ENCODE measurements at regions not wholly inside any gene's neighbourhood (a gene's known extent, or its start where the extent isn't known, plus 50 kb on each side); places are given as distances from the start of the nearest gene placed in this dataset.
"Not testable (repeated sequence)": the region's sequence is repeated elsewhere in the genome, so short reads cannot be mapped to it uniquely, and the experiment has no call there.

- peak; percentile 40 for DNase-seq (ENCODE audit: low read depth)
- Histone ChIP-seq H3K4me3 (ENCODE audit: low read length) (no peak overlapping the region), H3K9ac (ENCODE audit: low read length) (no peak overlapping the region), H3K4me1 (ENCODE audit: control insufficient read depth, insufficient read depth, low read length) (no peaks in the 10 kb centered on the region), H3K36me3 (ENCODE audit: control insufficient read depth, insufficient read depth, low read length, severe bottlenecking) (no peaks in the 10 kb centered on the region), H3K9me3 (ENCODE audit: control insufficient read depth, low read length) (peaks cover under 1% of the 10 kb centered on the region), H3K27me3 (replicated peaks; ENCODE audit: control insufficient read depth, insufficient read depth, low read length) (no peaks in the 10 kb centered on the region)
Measured at GRCh38 chr4:107509615-107510014, 210.4 kb downstream of the PAPSS1 start.

GRCh38 chr4:107500551-107500950, 219.5 kb downstream of the PAPSS1 start:
- Histone ChIP-seq H3K4me3 (ENCODE audit: low read length) (no peak overlapping the region), H3K9ac (ENCODE audit: low read length) (no peak overlapping the region), H3K4me1 (ENCODE audit: control insufficient read depth, insufficient read depth, low read length) (no peaks in the 10 kb centered on the region), H3K27me3 (replicated peaks; ENCODE audit: control insufficient read depth, insufficient read depth, low read length) (no peaks in the 10 kb centered on the region), H3K36me3 (ENCODE audit: control insufficient read depth, insufficient read depth, low read length, severe bottlenecking) (no peaks in the 10 kb centered on the region), H3K9me3 (ENCODE audit: control insufficient read depth, low read length) (peaks cover 4% of the 10 kb centered on the region)
- no peak for DNase-seq (ENCODE audit: low read depth)

GRCh38 chr4:107497054-107497453, 223.0 kb downstream of the PAPSS1 start:
- H3K27me3 ChIP-seq (replicated peaks; ENCODE audit: control insufficient read depth, insufficient read depth, low read length) = no peaks in the 10 kb centered on the region
- H3K36me3 ChIP-seq (ENCODE audit: control insufficient read depth, insufficient read depth, low read length, severe bottlenecking) = no peaks in the 10 kb centered on the region
- peaks cover 9% of the 10 kb centered on the region for H3K9me3 ChIP-seq (ENCODE audit: control insufficient read depth, low read length)
- H3K9ac ChIP-seq (ENCODE audit: low read length) = no peak overlapping the region
- no peak for DNase-seq (ENCODE audit: low read depth)
- H3K4me3 ChIP-seq (ENCODE audit: low read length) = no peak overlapping the region
- no peaks in the 10 kb centered on the region for H3K4me1 ChIP-seq (ENCODE audit: control insufficient read depth, insufficient read depth, low read length)

GRCh38 chr4:107492566-107492965, 227.5 kb downstream of the PAPSS1 start:
- Histone ChIP-seq H3K4me3 (ENCODE audit: low read length) (no peak overlapping the region), H3K27me3 (replicated peaks; ENCODE audit: control insufficient read depth, insufficient read depth, low read length) (no peaks in the 10 kb centered on the region), H3K9me3 (ENCODE audit: control insufficient read depth, low read length) (peaks cover 9% of the 10 kb centered on the region), H3K36me3 (ENCODE audit: control insufficient read depth, insufficient read depth, low read length, severe bottlenecking) (no peaks in the 10 kb centered on the region), H3K9ac (ENCODE audit: low read length) (no peak overlapping the region), H3K4me1 (ENCODE audit: control insufficient read depth, insufficient read depth, low read length) (no peaks in the 10 kb centered on the region)
- no peak for DNase-seq (ENCODE audit: low read depth)

GRCh38 chr4:107490116-107490515, 229.9 kb downstream of the PAPSS1 start:
- no peak overlapping the region for H3K4me3 ChIP-seq (ENCODE audit: low read length)
- no peaks in the 10 kb centered on the region for H3K27me3 ChIP-seq (replicated peaks; ENCODE audit: control insufficient read depth, insufficient read depth, low read length)
- no peaks in the 10 kb centered on the region for H3K4me1 ChIP-seq (ENCODE audit: control insufficient read depth, insufficient read depth, low read length)
- no peak for DNase-seq (ENCODE audit: low read depth)
- H3K36me3 ChIP-seq (ENCODE audit: control insufficient read depth, insufficient read depth, low read length, severe bottlenecking) = no peaks in the 10 kb centered on the region
- peaks cover 4% of the 10 kb centered on the region for H3K9me3 ChIP-seq (ENCODE audit: control insufficient read depth, low read length)
- no peak overlapping the region for H3K9ac ChIP-seq (ENCODE audit: low read length)

GRCh38 chr4:107483621-107484020, 236.4 kb downstream of the PAPSS1 start:
- H3K36me3 ChIP-seq (ENCODE audit: control insufficient read depth, insufficient read depth, low read length, severe bottlenecking); DNase-seq (ENCODE audit: low read depth); H3K4me3 ChIP-seq (ENCODE audit: low read length); H3K27me3 ChIP-seq (replicated peaks; ENCODE audit: control insufficient read depth, insufficient read depth, low read length); H3K4me1 ChIP-seq (ENCODE audit: control insufficient read depth, insufficient read depth, low read length); H3K9ac ChIP-seq (ENCODE audit: low read length): not testable (repeated sequence)
- peaks cover 11% of the 10 kb centered on the region for H3K9me3 ChIP-seq (ENCODE audit: control insufficient read depth, low read length)

- Histone ChIP-seq H3K9ac (ENCODE audit: low read length) (no peak overlapping the region), H3K9me3 (ENCODE audit: control insufficient read depth, low read length) (peaks cover 11% of the 10 kb centered on the region), H3K27me3 (replicated peaks; ENCODE audit: control insufficient read depth, insufficient read depth, low read length) (no peaks in the 10 kb centered on the region), H3K4me3 (ENCODE audit: low read length) (no peak overlapping the region), H3K4me1 (ENCODE audit: control insufficient read depth, insufficient read depth, low read length) (no peaks in the 10 kb centered on the region), H3K36me3 (ENCODE audit: control insufficient read depth, insufficient read depth, low read length, severe bottlenecking) (no peaks in the 10 kb centered on the region)
- DNase-seq (ENCODE audit: low read depth) = no peak
Measured at GRCh38 chr4:107482546-107482945, 237.5 kb downstream of the PAPSS1 start.

- H3K4me1 ChIP-seq (ENCODE audit: control insufficient read depth, insufficient read depth, low read length) = no peaks in the 10 kb centered on the region
- no peak for DNase-seq (ENCODE audit: low read depth)
- H3K9me3 ChIP-seq (ENCODE audit: control insufficient read depth, low read length) = peaks cover 8% of the 10 kb centered on the region
- H3K36me3 ChIP-seq (ENCODE audit: control insufficient read depth, insufficient read depth, low read length, severe bottlenecking) = no peaks in the 10 kb centered on the region
- no peak overlapping the region for H3K4me3 ChIP-seq (ENCODE audit: low read length)
- H3K27me3 ChIP-seq (replicated peaks; ENCODE audit: control insufficient read depth, insufficient read depth, low read length) = no peaks in the 10 kb centered on the region
- H3K9ac ChIP-seq (ENCODE audit: low read length) = no peak overlapping the region
Measured at GRCh38 chr4:107478327-107478980, 241.6 kb downstream of the PAPSS1 start.

GRCh38 chr4:107473126-107473525, 246.9 kb downstream of the PAPSS1 start:
- DNase-seq (ENCODE audit: low read depth) = no peak
- no peak overlapping the region for H3K9ac ChIP-seq (ENCODE audit: low read length)
- no peaks in the 10 kb centered on the region for H3K9me3 ChIP-seq (ENCODE audit: control insufficient read depth, low read length)
- no peak overlapping the region for H3K4me3 ChIP-seq (ENCODE audit: low read length)
- H3K4me1 ChIP-seq (ENCODE audit: control insufficient read depth, insufficient read depth, low read length) = no peaks in the 10 kb centered on the region
- H3K36me3 ChIP-seq (ENCODE audit: control insufficient read depth, insufficient read depth, low read length, severe bottlenecking) = no peaks in the 10 kb centered on the region
- no peaks in the 10 kb centered on the region for H3K27me3 ChIP-seq (replicated peaks; ENCODE audit: control insufficient read depth, insufficient read depth, low read length)

GRCh38 chr4:107472265-107472948, 247.6 kb downstream of the PAPSS1 start:
- no peaks in the 10 kb centered on the region for H3K27me3 ChIP-seq (replicated peaks; ENCODE audit: control insufficient read depth, insufficient read depth, low read length)
- H3K4me3 ChIP-seq (ENCODE audit: low read length) = no peak overlapping the region
- DNase-seq (ENCODE audit: low read depth) = no peak
- H3K9ac ChIP-seq (ENCODE audit: low read length) = no peak overlapping the region
- no peaks in the 10 kb centered on the region for H3K9me3 ChIP-seq (ENCODE audit: control insufficient read depth, low read length)
- peaks cover 5% of the 10 kb centered on the region for H3K4me1 ChIP-seq (ENCODE audit: control insufficient read depth, insufficient read depth, low read length)
- H3K36me3 ChIP-seq (ENCODE audit: control insufficient read depth, insufficient read depth, low read length, severe bottlenecking) = no peaks in the 10 kb centered on the region

GRCh38 chr4:107470173-107470572, 249.9 kb downstream of the PAPSS1 start:
- Histone ChIP-seq H3K36me3 (ENCODE audit: control insufficient read depth, insufficient read depth, low read length, severe bottlenecking) (no peaks in the 10 kb centered on the region), H3K9me3 (ENCODE audit: control insufficient read depth, low read length) (no peaks in the 10 kb centered on the region), H3K4me3 (ENCODE audit: low read length) (no peak overlapping the region), H3K9ac (ENCODE audit: low read length) (no peak overlapping the region), H3K4me1 (ENCODE audit: control insufficient read depth, insufficient read depth, low read length) (peaks cover 6% of the 10 kb centered on the region), H3K27me3 (replicated peaks; ENCODE audit: control insufficient read depth, insufficient read depth, low read length) (no peaks in the 10 kb centered on the region)
- no peak for DNase-seq (ENCODE audit: low read depth)
